Right renal pelvis (tissue), 4 donors: ENCODE measurements at regions not wholly inside any gene's neighbourhood (a gene's known extent, or its start where the extent isn't known, plus 50 kb on each side); places are given as distances from the start of the nearest gene placed in this dataset.
"Not testable (repeated sequence)": the region's sequence is repeated elsewhere in the genome, so short reads cannot be mapped to it uniquely, and the experiment has no call there.

Experiments
- DNase-seq, 4 donors: peaks; one replicate each; pipeline ENCODE4 v3.0.0-alpha.2; 2013; ENCODE audit warnings: low read depth in 4 of 4, low spot score in 3 of 4, missing footprints in 1 of 4

DNA sequence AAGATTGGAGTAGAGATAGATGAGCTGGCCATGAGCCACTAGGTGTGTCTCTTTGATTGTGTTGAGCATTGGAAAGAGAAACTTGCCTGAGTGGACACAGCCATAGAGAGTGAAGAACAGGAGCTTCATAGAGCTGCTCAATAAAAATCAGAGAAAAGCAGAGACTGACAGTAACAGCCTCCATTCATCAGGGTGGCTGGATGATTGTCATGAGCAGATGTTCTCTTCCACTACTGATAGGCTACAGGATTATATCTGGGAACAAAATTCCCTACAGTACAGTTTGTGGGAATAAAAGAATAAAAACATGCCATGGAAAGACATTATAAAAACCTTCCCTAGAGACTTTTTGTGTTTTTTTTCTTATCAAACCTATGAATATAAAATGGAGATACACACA is 404.8 kb upstream of the ACVR2A start:
- DNase-seq, result no peak

DNA sequence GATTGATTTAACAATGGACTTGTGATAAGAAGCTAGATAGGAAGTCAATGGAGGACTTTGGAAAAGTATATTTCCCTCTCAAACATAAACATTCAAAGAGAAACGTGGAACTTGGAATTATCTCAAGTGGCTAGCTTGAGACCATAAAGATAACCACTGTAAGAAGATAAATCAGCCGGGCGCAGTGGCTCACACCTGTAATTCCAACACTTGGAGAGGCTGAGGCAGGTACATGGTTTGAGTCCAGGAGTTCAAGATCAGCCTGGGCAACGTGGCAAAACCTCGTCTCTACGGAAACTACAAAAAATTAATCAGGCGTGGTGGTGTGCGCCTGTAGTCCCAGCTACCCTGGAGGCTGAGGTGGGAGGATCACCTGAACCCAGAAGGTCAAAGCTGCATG is 405.9 kb upstream of the ACVR2A start:
- DNase-seq, result no peak

DNA sequence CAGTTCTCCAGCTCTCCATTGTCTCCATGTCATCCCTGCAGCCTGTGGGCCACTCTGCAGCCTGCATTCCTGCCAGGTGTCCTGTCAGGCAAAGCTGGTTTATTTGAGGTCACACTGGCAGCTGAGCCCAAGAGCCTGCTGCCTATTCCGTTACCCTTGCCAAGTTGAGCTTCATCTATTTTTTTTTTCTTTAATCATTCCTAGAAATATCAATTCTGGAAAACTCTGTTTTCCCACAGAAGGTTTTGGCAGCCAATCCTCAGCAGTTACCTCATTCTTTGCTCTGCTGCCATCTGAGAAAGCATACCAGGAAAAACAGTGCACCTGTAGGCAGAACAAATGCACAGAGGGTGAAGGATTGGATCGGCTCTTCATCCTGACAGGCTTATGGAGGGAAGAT is 411.0 kb upstream of the ACVR2A start:
- DNase-seq, result no peak

- DNase-seq, result no peak
These were observed 414.4 kb upstream of the ACVR2A start for GRCh38 chr2:147430408-147430807.

GRCh38 chr2:147428120-147428747 is 416.6 kb upstream of the ACVR2A start:
- no peak for DNase-seq

DNA sequence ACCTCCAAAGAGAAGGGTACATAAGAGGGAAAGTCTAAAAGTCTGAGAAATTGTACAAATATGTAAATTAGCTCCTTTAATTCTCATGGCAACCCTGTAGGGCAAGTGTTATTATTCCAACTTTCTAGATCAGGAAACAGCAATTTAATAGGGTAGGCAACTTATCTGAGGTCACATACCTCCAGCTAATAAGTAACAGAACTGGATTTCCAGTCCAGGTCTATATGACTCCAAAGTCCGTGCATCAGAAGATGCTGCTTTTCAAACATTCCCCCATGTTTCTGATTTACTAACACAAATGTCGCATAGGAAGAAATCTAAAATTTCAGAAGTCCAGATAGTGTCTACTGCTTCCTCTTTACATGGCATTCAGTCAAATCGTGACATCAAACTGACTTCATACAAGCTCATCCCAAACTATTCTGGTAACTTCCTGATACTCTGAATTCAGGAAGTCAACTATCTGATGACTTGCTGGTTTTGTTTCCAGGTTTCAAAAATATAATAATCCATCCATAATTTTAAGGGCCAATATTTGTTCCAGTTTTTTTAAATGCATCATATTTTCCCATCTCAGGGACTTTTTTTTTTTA is 419.3 kb upstream of the ACVR2A start:
- no peak for DNase-seq

GRCh38 chr2:147424766-147425165 is 420.1 kb upstream of the ACVR2A start:
- DNase-seq, result no peak

DNA sequence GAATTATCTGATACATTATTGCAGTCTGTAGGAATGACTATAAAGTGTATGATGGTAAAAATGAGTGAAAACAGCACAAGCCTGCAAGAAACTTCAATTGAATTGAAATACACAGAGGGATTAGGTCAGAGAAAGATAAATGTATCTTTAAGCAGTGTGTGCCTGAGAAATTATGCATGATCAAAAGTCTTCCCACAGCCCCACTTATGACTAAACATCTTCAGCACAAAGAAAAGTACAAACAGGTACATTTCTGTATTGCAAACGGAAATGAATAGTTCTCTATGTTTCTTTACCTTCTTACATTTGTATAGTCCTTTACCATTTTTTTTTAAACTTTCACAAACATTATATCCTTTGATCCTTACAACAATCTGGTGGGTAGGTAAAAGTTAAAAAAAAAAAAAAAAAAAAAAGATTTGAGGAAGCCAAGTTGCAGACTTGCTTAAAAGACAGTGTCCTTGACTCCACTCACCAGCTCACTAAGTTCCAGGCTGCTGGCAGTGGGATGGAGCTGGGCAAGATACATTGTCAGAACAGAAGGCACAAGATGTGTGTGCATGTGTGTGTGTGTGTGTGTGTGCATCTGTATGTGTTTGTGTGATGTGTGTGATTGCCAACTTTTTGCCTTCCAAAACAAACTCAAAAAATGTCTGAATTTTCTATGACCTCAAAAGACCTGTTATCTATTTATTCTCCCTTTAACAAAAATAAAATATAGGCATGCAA is 423.7 kb upstream of the ACVR2A start:
- no peak for DNase-seq

GRCh38 chr2:147420517-147420916 is 424.3 kb upstream of the ACVR2A start:
- no peak for DNase-seq

DNA sequence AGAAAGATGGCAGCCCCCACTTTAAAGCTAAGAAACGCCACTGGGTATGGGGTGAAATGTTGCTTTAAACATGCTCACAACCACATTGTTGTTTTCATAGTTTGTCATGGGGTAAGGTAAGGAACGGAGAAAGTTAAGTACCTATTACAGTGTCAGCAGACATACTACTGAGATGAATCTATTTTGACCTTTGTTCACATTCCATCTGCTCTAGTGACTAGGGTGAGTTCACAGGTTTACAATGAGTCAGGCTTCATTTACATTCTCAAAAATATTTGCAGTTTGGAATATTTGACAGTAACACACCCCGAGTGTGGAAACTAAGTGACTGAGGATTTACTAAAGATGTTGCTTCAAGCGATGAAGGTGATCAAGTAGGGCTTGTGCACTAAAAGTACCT is 428.7 kb upstream of the ACVR2A start:
- DNase-seq, result no peak

- DNase-seq, result not testable (repeated sequence)
These were observed 430.2 kb upstream of the ACVR2A start for GRCh38 chr2:147414656-147415055.

DNA sequence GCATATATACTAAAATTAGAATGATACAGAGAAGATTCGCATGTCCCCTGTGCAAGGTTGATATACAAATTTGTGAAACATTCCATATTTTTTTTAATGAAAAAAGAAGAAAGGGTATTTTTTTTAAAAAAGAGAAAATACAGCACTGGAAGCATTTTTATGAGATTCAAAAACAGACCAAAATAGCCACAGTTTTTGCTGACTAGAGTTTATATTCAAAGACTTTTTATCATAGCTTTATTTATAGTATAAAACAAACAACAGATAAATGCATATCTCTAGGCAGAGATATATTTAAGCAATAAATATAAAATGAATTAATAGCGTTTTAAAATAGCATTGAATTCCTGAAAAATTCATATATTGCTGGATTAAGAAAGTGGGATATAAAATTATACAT is 436.5 kb upstream of the ACVR2A start:
- DNase-seq, result no peak

DNA sequence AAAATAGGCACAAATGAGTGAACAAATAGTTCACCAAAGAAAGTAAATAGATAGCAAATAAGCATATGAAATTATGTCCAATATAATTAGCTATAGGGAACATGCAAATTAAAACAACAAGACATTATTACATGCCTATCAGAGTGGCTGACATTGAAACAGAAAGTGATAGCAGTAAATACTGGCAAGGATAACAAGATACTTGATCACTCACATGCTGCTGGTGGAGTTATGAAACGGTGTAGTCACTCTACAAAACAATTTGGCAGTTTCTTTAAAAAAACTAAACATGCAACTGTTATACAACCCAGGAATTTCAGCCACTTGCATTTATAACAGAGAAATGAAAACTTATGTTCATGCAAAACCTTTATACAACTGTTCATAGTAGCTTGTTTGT is 439.2 kb upstream of the ACVR2A start:
- no peak for DNase-seq

GRCh38 chr2:147398996-147399395 is 445.8 kb upstream of the ACVR2A start:
- no peak for DNase-seq

- no peak for DNase-seq
These were observed 446.5 kb upstream of the ACVR2A start for GRCh38 chr2:147398301-147398700.

DNA sequence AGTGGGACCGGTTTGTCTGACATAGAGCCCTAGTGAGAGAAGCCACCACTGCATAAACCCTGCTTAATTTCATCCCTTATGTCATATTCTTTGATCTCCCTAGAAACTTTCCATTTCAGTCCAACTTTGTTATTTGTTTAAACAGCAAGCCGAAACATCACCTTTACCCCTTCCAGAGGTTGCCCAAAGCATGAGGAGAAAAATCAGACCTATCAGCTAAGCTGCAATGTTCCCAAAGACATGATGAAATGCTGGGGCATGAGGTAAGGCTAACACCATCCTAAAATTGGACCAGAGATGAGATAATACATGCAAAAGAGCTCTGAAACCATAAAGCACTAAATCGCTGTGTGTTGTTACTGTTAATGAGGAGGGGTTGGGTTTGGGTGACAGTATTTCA is 447.9 kb upstream of the ACVR2A start:
- no peak for DNase-seq

- DNase-seq, result no peak
These were observed 450.5 kb upstream of the ACVR2A start for GRCh38 chr2:147394179-147394790.

GRCh38 chr2:147392180-147392579 is 452.6 kb upstream of the ACVR2A start:
- no peak for DNase-seq

GRCh38 chr2:147390475-147390874 is 454.4 kb upstream of the ACVR2A start:
- no peak for DNase-seq

DNA sequence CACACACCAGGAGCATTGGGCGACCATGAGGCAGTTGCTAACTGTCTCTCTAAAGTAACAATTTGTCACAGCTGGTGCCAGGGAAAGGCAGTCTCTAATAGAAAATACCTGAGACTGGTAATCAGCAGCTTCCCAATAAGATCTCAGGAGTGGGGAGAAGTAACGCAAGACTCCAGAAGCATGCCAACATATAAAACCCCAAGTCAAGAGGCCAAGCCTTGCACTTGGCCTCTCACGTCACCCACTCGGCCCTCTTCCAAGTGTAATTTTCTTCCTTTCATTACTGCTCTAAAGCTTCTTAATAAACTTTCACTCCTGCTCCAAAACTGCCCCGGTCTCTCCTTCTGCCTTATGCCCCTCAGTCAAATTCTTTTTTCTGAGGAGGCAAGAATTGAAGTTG is 455.6 kb upstream of the ACVR2A start:
- no peak for DNase-seq

GRCh38 chr2:147388217-147388616 is 456.6 kb upstream of the ACVR2A start:
- DNase-seq, result no peak

GRCh38 chr2:147386284-147386683 is 458.5 kb upstream of the ACVR2A start:
- DNase-seq, result no peak
